SW480 (cell line): ENCODE measurements at regions not wholly inside any gene's neighbourhood (a gene's known extent, or its start where the extent isn't known, plus 50 kb on each side); places are given as distances from the start of the nearest gene placed in this dataset.
"Not testable (repeated sequence)": the region's sequence is repeated elsewhere in the genome, so short reads cannot be mapped to it uniquely, and the experiment has no call there.

Source experiments
- DNase-seq: peaks from one replicate; pipeline ENCODE4 v3.0.0-alpha.2; 2016; ENCODE audit warnings: low spot score

DNA sequence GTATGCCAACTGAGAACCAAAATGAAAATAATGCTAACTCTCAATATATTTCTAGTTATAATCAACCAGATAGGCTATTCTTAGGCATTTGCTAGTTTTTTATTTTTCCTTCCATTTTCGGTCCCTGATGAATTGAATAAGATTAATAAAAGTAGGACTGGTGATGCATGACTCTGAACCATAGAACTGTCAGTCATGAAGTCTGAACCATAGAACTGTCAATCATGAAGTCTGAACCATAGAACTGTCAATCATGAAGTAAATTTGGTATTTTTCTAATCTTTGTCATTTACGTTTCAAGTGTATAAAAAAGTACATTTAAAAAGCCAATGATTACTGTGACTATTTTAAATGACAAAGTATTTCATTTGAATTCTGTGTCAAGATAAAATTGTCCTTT lies 460.2 kb upstream of the NDST3 start:
- DNase-seq = no peak

GRCh38 chr4:117575850-117576249 lies 458.4 kb upstream of the NDST3 start:
- DNase-seq = no peak

- DNase-seq = no peak
Observed at GRCh38 chr4:117577686-117578311, 456.5 kb upstream of the NDST3 start.

DNA sequence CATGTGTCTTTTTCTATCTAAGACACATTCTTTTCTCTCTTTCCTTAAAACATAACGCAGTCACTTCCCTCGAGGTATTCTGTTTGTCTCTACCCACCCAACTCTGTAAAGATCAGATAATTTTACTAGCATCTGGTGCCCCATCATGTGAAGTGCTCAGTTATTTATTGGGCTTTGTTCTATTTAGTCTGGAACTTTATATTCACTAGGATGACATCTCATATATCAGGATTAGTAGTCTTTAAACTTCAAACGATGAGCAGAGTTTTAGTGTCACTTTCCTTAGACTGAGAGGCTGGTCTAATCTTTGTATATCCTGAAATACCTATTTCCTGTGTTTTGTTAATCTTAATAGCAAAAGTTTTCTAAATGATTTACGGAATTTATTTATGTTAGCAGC lies 445.5 kb upstream of the NDST3 start:
- DNase-seq = no peak

GRCh38 chr4:117596917-117597480 lies 437.3 kb upstream of the NDST3 start:
- no peak for DNase-seq

GRCh38 chr4:117599393-117599792 lies 434.9 kb upstream of the NDST3 start:
- DNase-seq = not testable (repeated sequence)

DNA sequence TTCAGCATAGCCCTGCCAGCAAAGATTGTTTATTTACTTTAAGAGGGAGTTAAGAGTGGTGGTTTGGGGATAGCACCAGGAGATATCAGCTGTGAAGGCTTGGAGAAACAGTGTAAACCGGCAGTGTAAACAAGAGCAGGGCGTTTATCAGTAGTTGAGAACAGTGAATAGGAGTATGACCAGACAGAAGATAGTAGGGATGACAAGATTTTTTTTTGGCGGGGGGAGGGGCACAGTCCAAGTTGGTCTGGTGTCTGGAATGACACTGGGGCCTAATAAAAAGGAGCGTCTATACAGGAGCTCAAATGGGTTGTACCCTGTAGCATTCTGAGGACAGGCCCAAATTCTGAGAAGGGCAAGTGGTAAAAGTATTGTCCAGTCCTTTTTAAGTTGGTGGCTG lies 433.4 kb upstream of the NDST3 start:
- DNase-seq = not testable (repeated sequence)

DNA sequence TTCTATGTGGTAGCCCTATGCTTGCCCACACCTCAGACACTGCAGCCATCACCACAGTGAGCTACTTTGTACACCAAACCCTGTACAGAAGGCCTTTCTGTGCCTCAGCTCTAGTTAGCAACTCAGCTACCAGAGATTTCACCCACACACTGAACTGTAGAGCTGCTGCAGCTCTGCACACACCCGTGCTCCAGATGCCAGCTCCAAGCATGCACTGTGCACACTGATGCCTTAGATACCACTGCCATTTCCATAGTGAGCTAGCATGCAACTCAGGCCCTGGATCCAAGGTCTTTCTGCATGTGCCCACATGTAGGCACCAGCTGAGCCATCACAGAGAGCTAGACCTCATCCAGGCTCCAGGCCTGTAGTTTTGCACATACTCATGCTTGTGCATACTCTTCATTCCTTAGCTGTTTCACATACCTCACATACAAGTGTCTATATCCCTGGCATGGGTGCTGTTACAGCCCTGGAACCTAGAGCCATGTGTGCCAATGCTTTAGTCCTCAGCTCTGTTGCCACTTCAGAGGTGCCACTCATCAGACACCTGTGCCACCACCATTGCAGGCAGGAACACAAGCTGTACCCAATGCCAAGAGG lies 423.5 kb upstream of the NDST3 start:
- DNase-seq = no peak

DNA sequence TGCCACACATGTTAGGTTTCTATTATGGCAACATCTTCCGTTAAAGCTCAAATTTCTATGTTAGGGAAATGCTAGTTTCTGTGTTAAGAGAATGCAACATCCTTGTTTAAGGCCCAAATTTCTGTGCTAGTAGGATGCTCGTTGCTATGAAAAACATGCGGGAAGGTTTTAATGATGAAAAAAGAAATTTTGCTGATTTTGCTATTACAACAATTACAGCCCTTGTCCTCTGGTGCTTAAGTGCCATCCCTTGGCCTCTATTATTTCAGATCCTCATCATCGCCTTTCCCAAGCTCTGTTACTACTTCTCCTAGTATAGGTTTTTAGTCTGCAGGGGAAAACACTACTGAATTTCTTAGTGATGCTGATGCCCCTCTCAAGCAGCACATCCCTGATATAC lies 412.6 kb upstream of the NDST3 start:
- no peak for DNase-seq

DNA sequence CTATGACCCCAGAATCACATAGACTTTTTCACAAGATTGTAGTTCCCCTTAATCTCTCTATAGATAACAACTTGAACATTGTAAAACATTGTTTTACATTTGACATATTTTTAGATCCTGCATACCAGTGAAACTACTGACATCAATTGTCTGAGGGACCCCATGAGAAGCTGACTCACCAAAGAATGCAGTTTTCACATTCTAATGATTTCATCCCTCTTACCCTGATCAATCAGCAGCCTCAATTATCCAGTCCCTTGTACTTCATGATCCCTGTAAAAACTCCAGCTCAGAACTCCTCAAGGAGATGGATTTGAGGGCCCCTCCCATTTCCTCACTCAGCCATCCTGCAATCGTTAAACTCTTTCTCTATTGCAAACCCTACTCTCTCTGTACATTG lies 411.0 kb upstream of the NDST3 start:
- DNase-seq = no peak

GRCh38 chr4:117626664-117627063 lies 407.6 kb upstream of the NDST3 start:
- DNase-seq = peak; percentile 55

DNA sequence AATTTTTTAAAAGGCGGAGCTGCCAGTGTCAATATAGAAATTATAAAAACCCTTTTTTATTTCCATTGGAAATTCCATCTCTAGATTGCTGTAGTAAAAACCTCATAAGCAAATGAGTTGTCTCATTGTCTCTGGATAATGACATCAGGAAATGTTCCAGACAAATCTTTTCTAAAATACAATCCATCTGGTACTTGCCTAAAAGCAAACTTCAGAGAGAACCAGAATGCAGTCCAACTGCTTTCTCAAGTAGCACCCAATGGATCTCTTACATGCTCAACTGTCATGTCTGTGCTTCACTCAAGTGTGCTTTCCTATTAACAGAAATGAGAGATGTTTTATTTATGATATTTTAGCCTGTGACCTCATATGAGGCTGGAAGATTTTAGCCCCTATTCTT lies 399.6 kb upstream of the NDST3 start:
- no peak for DNase-seq

DNA sequence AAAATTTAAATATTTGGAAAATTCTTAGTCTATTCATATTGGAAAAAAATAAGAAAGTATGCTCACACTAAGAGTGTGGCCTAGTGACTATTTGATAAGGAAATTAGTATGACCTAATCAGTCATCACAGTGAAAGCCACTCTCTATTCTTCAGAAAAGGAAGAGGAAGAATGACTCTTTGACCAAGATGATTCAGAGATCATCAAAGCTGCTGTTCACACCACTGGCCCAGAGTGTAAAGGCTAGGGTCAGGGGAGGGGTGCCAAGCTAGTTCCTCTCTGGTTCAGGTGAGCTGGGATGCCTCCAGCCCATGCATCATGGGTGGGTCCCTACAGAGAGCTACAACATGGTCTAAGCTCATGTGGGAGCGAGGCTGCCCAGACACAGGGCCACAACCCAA lies 396.9 kb upstream of the NDST3 start:
- DNase-seq = no peak

GRCh38 chr4:117640836-117641235 lies 393.4 kb upstream of the NDST3 start:
- no peak for DNase-seq

DNA sequence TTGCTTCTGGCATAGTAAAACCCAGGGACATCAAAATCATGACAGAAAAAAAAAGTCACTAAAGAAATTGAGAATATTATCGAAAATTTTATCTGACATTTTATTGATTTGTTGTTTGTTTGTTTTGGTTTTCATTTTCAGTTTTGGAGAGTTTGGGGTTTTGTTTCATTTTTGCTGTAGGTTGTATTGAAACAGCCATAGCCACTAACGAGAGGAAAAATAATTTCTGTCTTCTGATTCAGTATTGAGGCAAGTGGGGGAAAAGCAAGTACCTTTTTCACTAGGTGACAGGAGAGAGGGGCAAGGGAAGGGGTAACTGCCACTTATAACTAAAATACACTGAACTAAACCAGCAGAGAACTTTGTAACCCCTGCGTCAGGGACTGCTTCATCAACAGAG lies 392.8 kb upstream of the NDST3 start:
- no peak for DNase-seq

DNA sequence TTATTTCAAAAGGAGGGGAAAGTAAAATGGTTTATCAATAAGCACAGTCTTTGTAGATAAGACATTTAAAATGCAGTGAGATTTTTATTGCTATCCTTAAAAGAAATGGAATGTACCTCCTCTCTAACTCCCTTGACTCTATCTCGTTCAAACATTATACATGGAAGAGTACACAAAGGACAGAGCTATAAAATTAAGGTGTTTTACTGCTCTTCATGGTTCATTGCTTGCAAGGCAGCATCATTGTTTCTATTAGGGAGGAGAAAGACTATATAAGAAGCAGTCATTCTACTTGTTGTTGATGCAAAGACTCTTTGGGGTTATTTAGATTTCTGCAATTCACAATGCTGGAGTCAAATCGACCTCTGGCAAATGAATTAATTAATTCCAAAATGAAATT lies 380.2 kb upstream of the NDST3 start:
- no peak for DNase-seq

GRCh38 chr4:117660668-117661067 lies 373.6 kb upstream of the NDST3 start:
- no peak for DNase-seq

- DNase-seq = no peak
Observed at GRCh38 chr4:117661091-117662072, 372.9 kb upstream of the NDST3 start.

DNA sequence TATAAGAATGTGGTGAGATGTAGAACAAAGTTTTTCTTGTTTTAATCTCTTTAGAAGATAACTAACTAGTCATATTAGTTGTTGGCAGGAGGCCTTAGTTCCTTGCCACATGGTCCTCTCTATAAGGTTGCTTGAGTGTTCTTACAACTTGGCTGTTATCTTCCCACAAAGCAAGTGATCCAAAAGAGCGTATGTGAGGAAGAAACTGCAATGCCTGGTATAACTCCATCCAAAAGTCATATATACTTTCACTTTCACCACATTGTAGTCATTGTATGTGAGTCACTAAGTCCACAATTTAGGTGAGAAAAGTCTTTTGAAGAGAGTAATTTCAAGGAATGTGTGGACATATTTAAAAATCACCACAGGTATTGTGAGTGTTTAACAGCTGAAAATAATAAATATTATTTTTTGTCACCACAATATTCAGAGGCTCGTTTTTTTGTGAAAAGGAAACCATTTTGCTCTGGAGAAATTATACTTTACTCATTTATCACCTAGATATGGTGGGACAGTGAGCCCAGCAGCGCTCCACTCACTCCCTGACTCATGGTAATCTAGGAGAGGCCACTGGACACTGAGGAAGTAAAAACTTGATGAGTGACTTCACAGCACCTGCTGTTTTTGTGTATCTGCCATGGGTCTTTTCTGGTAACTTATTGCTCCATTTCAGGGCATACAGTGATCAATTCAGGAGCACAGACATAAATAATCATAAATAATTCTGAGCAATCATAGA lies 369.4 kb upstream of the NDST3 start:
- no peak for DNase-seq

DNA sequence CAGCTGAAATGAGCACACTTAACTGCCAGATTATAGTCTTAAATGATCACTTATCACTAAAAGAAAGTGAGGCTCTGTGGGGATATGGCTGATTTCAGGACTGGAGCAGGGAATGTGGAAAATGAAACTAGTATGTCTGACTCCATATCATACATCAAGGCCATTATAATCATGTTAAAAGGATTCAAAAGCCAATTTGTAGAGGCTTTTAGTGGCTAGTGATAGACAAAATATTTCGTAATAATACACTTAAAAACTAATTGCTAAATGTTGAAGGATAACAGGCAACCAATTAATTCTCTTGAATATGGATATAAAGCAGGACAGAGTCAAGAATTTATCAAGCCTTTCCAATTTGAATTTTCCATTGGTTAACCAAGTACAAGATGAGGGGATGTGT lies 358.1 kb upstream of the NDST3 start:
- no peak for DNase-seq

- DNase-seq = no peak
Observed at GRCh38 chr4:117678861-117679260, 355.4 kb upstream of the NDST3 start.
